ENCODE measurements at regions not wholly inside any gene's neighbourhood (a gene's known extent, or its start where the extent isn't known, plus 50 kb on each side); places are given as distances from the start of the nearest gene placed in this dataset.

GRCh38 chr5:97363577-97363976 is 180.5 kb upstream of the RIOK2 start:
- DNase-seq (no peak), ATAC-seq (ENCODE audit: low read depth) (no peak)
- WGBS (ENCODE audit: insufficient coverage), result no CpG with 5 or more reads among the region's 3 CpGs
- Histone ChIP-seq H3K4me1 (ENCODE audit: control insufficient read depth in 2 of 2, insufficient read depth in 2 of 2, low read length in 2 of 2) (no peaks in the 10 kb centered on the region), H3K36me3 (replicated peaks in 1 of 2; ENCODE audit: control extremely low read depth in 1 of 2, control insufficient read depth in 1 of 2, extremely low read depth in 1 of 2, insufficient read depth in 2 of 2, low read length in 1 of 2) (no peaks in the 10 kb centered on the region), H2AFZ (ENCODE audit: insufficient read depth, low read depth, low read length, poor library complexity, severe bottlenecking) (no peak overlapping the region), H3K9ac (ENCODE audit: low read length) (no peak overlapping the region), H4K20me1 (ENCODE audit: control insufficient read depth, insufficient read depth, low read length, poor library complexity, severe bottlenecking) (no peaks in the 10 kb centered on the region), H3K4me3 (ENCODE audit: control extremely low read depth in 1 of 5, extremely low read depth in 1 of 5, insufficient read depth in 1 of 5, low read depth in 2 of 5, low read length in 4 of 5) (no peak overlapping the region), H3K4me2 (replicated peaks; ENCODE audit: low read depth, low read length, poor library complexity, severe bottlenecking) (no peak overlapping the region), H3K9me3 (ENCODE audit: control extremely low read depth in 1 of 3, control insufficient read depth in 2 of 3, insufficient read depth in 1 of 3, low read length in 2 of 3) (peaks cover 0 to 8% (median 0%) of the 10 kb centered on the region in 3 donors), H3K27me3 (replicated peaks in 1 of 4; ENCODE audit: control extremely low read depth in 1 of 4, control insufficient read depth in 3 of 4, insufficient read depth in 4 of 4, low read length in 3 of 4) (no peaks in the 10 kb centered on the region), H3K79me2 (ENCODE audit: control insufficient read depth, insufficient read depth, low read length) (no peaks in the 10 kb centered on the region), H3K27ac (ENCODE audit: low read length in 2 of 2) (no peak overlapping the region)
- Mint-ChIP-seq H3K4me1 (no peaks in the 10 kb centered on the region), H3K27me3 (no peaks in the 10 kb centered on the region), H3K27ac (no peak overlapping the region), H3K4me3 (no peak overlapping the region), H3K9me3 (ENCODE audit: insufficient read depth) (no peaks in the 10 kb centered on the region)
- TF ChIP-seq CTCF (IDR thresholded peaks at IDR 0.05), result no peak
- TF ChIP-seq EZH2 (IDR thresholded peaks at IDR 0.05; ENCODE audit: borderline replicate concordance, insufficient read depth, low read depth, low read length, poor library complexity, severe bottlenecking), result no peak
- intact Hi-C loops (cut with micrococcal nuclease), result no loop called here
- CTCF ChIA-PET, result no interaction called here
- POLR2A ChIA-PET, result no interaction called here

- H3K79me2 ChIP-seq (ENCODE audit: control insufficient read depth, insufficient read depth, low read length), result no peaks in the 10 kb centered on the region
- H3K36me3 ChIP-seq (replicated peaks in 1 of 2; ENCODE audit: control extremely low read depth in 1 of 2, control insufficient read depth in 1 of 2, extremely low read depth in 1 of 2, insufficient read depth in 2 of 2, low read length in 1 of 2), result no peaks in the 10 kb centered on the region
- Mint-ChIP-seq H3K4me1 (no peaks in the 10 kb centered on the region), H3K27me3 (no peaks in the 10 kb centered on the region), H3K4me3 (no peak overlapping the region), H3K27ac (no peak overlapping the region), H3K9me3 (ENCODE audit: insufficient read depth) (no peaks in the 10 kb centered on the region)
- DNase-seq (no peak), ATAC-seq (ENCODE audit: low read depth) (no peak)
- no peak overlapping the region for H3K4me3 ChIP-seq (ENCODE audit: control extremely low read depth in 1 of 5, extremely low read depth in 1 of 5, insufficient read depth in 1 of 5, low read depth in 2 of 5, low read length in 4 of 5)
- H3K9ac ChIP-seq (ENCODE audit: low read length), result no peak overlapping the region
- intact Hi-C loops (cut with micrococcal nuclease), result no loop called here
- no peaks in the 10 kb centered on the region for H4K20me1 ChIP-seq (ENCODE audit: control insufficient read depth, insufficient read depth, low read length, poor library complexity, severe bottlenecking)
- peaks cover 0 to 6% (median 0%) of the 10 kb centered on the region in 3 donors for H3K9me3 ChIP-seq (ENCODE audit: control extremely low read depth in 1 of 3, control insufficient read depth in 2 of 3, insufficient read depth in 1 of 3, low read length in 2 of 3)
- H3K4me2 ChIP-seq (replicated peaks; ENCODE audit: low read depth, low read length, poor library complexity, severe bottlenecking), result no peak overlapping the region
- ChIA-PET POLR2A (no interaction called here), CTCF (no interaction called here)
- TF ChIP-seq CTCF (IDR thresholded peaks at IDR 0.05), result no peak
- no peak for TF ChIP-seq EZH2 (IDR thresholded peaks at IDR 0.05; ENCODE audit: borderline replicate concordance, insufficient read depth, low read depth, low read length, poor library complexity, severe bottlenecking)
- no CpG with 5 or more reads among the region's 1 CpG for WGBS (ENCODE audit: insufficient coverage)
- no peaks in the 10 kb centered on the region for H3K27me3 ChIP-seq (replicated peaks in 1 of 4; ENCODE audit: control extremely low read depth in 1 of 4, control insufficient read depth in 3 of 4, insufficient read depth in 4 of 4, low read length in 3 of 4)
- no peak overlapping the region for H3K27ac ChIP-seq (ENCODE audit: low read length in 2 of 2)
- no peak overlapping the region for H2AFZ ChIP-seq (ENCODE audit: insufficient read depth, low read depth, low read length, poor library complexity, severe bottlenecking)
- no peaks in the 10 kb centered on the region for H3K4me1 ChIP-seq (ENCODE audit: control insufficient read depth in 2 of 2, insufficient read depth in 2 of 2, low read length in 2 of 2)
Measured at GRCh38 chr5:97364731-97365130, 181.7 kb upstream of the RIOK2 start.
